Mesendoderm (in vitro differentiated cells): ENCODE measurements at regions not wholly inside any gene's neighbourhood (a gene's known extent, or its start where the extent isn't known, plus 50 kb on each side); places are given as distances from the start of the nearest gene placed in this dataset.

Source experiments
- DNase-seq: peaks from one replicate; pipeline ENCODE4 v3.0.0; 2013
- H2AK5ac ChIP-seq: 2 replicates; pipeline ENCODE4 v1.6.1; 2013; ENCODE audit warnings: low read length, inconsistent platforms
- H2BK120ac ChIP-seq: 2 replicates; pipeline ENCODE4 v1.6.1; 2013; ENCODE audit warnings: low read depth, mild to moderate bottlenecking, low read length, moderate library complexity, mixed read lengths
- H2BK15ac ChIP-seq: replicated peaks from 2 replicates; pipeline ENCODE4 v1.6.1; 2013; ENCODE audit warnings: low read depth, mild to moderate bottlenecking, moderate library complexity
- H2BK5ac ChIP-seq: 2 replicates; pipeline ENCODE4 v1.6.1; 2013; ENCODE audit warnings: low read length, inconsistent platforms
- H3K18ac ChIP-seq: 2 replicates; pipeline ENCODE4 v1.6.1; 2013; ENCODE audit warnings: mild to moderate bottlenecking, low read length, mixed read lengths
- H3K23ac ChIP-seq: one replicate; pipeline ENCODE4 v1.6.1; 2013; ENCODE audit warnings: low read length
- H3K27ac ChIP-seq: 2 replicates; pipeline ENCODE4 v1.5.1; 2013; ENCODE audit warnings: low read depth, mild to moderate bottlenecking, inconsistent platforms, low read length, moderate library complexity
- H3K27me3 ChIP-seq: 2 replicates; pipeline ENCODE4 v1.6.1; 2013; ENCODE audit warnings: low read length, control low read depth, mild to moderate bottlenecking, inconsistent platforms; ENCODE audit not compliant: insufficient read depth, poor library complexity
- H3K36me3 ChIP-seq: 2 replicates; pipeline ENCODE4 v1.6.1; 2013; ENCODE audit warnings: low read length, inconsistent platforms; ENCODE audit not compliant: control insufficient read depth, insufficient read depth
- H3K4ac ChIP-seq: one replicate; pipeline ENCODE4 v1.6.1; 2013; ENCODE audit warnings: low read depth, mild to moderate bottlenecking, low read length, moderate library complexity
- H3K4me1 ChIP-seq: 2 replicates; pipeline ENCODE4 v1.6.1; 2013; ENCODE audit warnings: low read depth, low read length, inconsistent platforms; ENCODE audit not compliant: control insufficient read depth
- H3K4me2 ChIP-seq: 2 replicates; pipeline ENCODE4 v1.6.1; 2013; ENCODE audit warnings: low read length
- H3K4me3 ChIP-seq: 2 replicates; pipeline ENCODE4 v1.5.1; 2013; ENCODE audit warnings: mild to moderate bottlenecking, low read length
- H3K56ac ChIP-seq: one replicate; pipeline ENCODE4 v1.6.1; 2013; ENCODE audit warnings: low read length
- H3K79me1 ChIP-seq: 2 replicates; pipeline ENCODE4 v1.6.1; 2013; ENCODE audit warnings: low read length, inconsistent platforms
- H3K79me2 ChIP-seq: 2 replicates; pipeline ENCODE4 v1.6.1; 2013; ENCODE audit warnings: mild to moderate bottlenecking, low read length; ENCODE audit not compliant: control insufficient read depth, insufficient read depth
- H3K9ac ChIP-seq: 2 replicates; pipeline ENCODE4 v1.6.1; 2013; ENCODE audit warnings: low read length, inconsistent platforms
- H4K5ac ChIP-seq: one replicate; pipeline ENCODE4 v1.6.1; 2013; ENCODE audit warnings: low read length
- H4K8ac ChIP-seq: one replicate; pipeline ENCODE4 v1.6.1; 2013; ENCODE audit warnings: low read depth, mild to moderate bottlenecking, control low read depth, low read length, moderate library complexity
- WGBS: extraction: QIAGEN DNeasy Blood & Tissue Kit; methylation state at CpG from one replicate; pipeline ENCODE4 v1.1.7; 2013; ENCODE audit warnings: low lambda C conversion rate, missing lambda C conversion rate; ENCODE audit not compliant: insufficient coverage; ENCODE audit errors: extremely low coverage; 5-methylcytosine and 5-hydroxymethylcytosine counted together

GRCh38 chr2:8322634-8323033 is 359.2 kb upstream of the ID2 start:
- Histone ChIP-seq H3K79me1 (no peaks in the 10 kb centered on the region), H4K5ac (no peak overlapping the region), H3K56ac (no peak overlapping the region), H3K27ac (no peak overlapping the region), H3K4me2 (no peak overlapping the region), H2BK120ac (no peak overlapping the region), H3K18ac (no peak overlapping the region), H3K36me3 (no peaks in the 10 kb centered on the region), H3K4me1 (peaks cover 2% of the 10 kb centered on the region), H3K27me3 (no peaks in the 10 kb centered on the region), H2AK5ac (no peak overlapping the region), H3K4ac (no peak overlapping the region), H3K4me3 (no peak overlapping the region), H2BK15ac (no peak overlapping the region), H2BK5ac (no peak overlapping the region), H3K9ac (no peak overlapping the region), H3K79me2 (no peaks in the 10 kb centered on the region), H4K8ac (no peak overlapping the region), H3K23ac (no peak overlapping the region)
- DNase-seq = peak; percentile 37
- no CpG with 5 or more reads among the region's 4 CpGs for WGBS

GRCh38 chr2:8324164-8324856 is 357.5 kb upstream of the ID2 start:
- peaks cover 2% of the 10 kb centered on the region for H3K4me1 ChIP-seq
- no CpG with 5 or more reads among the region's 11 CpGs for WGBS
- no peak overlapping the region for H2BK15ac ChIP-seq
- H3K79me2 ChIP-seq = no peaks in the 10 kb centered on the region
- H3K18ac ChIP-seq = no peak overlapping the region
- H4K5ac ChIP-seq = no peak overlapping the region
- no peak overlapping the region for H2AK5ac ChIP-seq
- H4K8ac ChIP-seq = no peak overlapping the region
- DNase-seq = peak; percentile 84
- no peak overlapping the region for H3K4ac ChIP-seq
- H2BK120ac ChIP-seq = no peak overlapping the region
- H3K4me3 ChIP-seq = no peak overlapping the region
- H3K9ac ChIP-seq = no peak overlapping the region
- no peak overlapping the region for H3K23ac ChIP-seq
- no peaks in the 10 kb centered on the region for H3K79me1 ChIP-seq
- H3K56ac ChIP-seq = no peak overlapping the region
- H3K36me3 ChIP-seq = no peaks in the 10 kb centered on the region
- no peak overlapping the region for H3K27ac ChIP-seq
- no peak overlapping the region for H2BK5ac ChIP-seq
- no peak overlapping the region for H3K4me2 ChIP-seq
- H3K27me3 ChIP-seq = no peaks in the 10 kb centered on the region

GRCh38 chr2:8324901-8325300 is 357.0 kb upstream of the ID2 start:
- Histone ChIP-seq H3K36me3 (no peaks in the 10 kb centered on the region), H3K9ac (no peak overlapping the region), H3K27me3 (no peaks in the 10 kb centered on the region), H3K79me2 (no peaks in the 10 kb centered on the region), H3K23ac (no peak overlapping the region), H4K5ac (no peak overlapping the region), H3K18ac (no peak overlapping the region), H3K4me3 (no peak overlapping the region), H2BK15ac (no peak overlapping the region), H2AK5ac (no peak overlapping the region), H3K4me2 (no peak overlapping the region), H3K4ac (no peak overlapping the region), H4K8ac (no peak overlapping the region), H3K56ac (no peak overlapping the region), H3K79me1 (no peaks in the 10 kb centered on the region), H2BK5ac (no peak overlapping the region), H2BK120ac (no peak overlapping the region), H3K4me1 (peaks cover 2% of the 10 kb centered on the region), H3K27ac (no peak overlapping the region)
- WGBS = no CpG with 5 or more reads among the region's 5 CpGs
- no peak for DNase-seq

GRCh38 chr2:8327371-8328100 is 354.3 kb upstream of the ID2 start:
- DNase-seq = no peak
- Histone ChIP-seq H3K79me2 (no peaks in the 10 kb centered on the region), H3K23ac (no peak overlapping the region), H3K27me3 (no peaks in the 10 kb centered on the region), H3K18ac (no peak overlapping the region), H4K8ac (no peak overlapping the region), H2AK5ac (no peak overlapping the region), H2BK5ac (no peak overlapping the region), H3K27ac (no peak overlapping the region), H3K9ac (no peak overlapping the region), H3K4me3 (no peak overlapping the region), H3K4ac (no peak overlapping the region), H3K4me2 (no peak overlapping the region), H2BK15ac (no peak overlapping the region), H2BK120ac (no peak overlapping the region), H3K56ac (no peak overlapping the region), H4K5ac (no peak overlapping the region), H3K79me1 (no peaks in the 10 kb centered on the region), H3K4me1 (peaks cover 2% of the 10 kb centered on the region), H3K36me3 (no peaks in the 10 kb centered on the region)
- WGBS = no CpG with 5 or more reads among the region's 8 CpGs

- Histone ChIP-seq H4K5ac (no peak overlapping the region), H2BK120ac (no peak overlapping the region), H3K27me3 (no peaks in the 10 kb centered on the region), H3K9ac (no peak overlapping the region), H3K79me1 (no peaks in the 10 kb centered on the region), H3K23ac (no peak overlapping the region), H3K27ac (no peak overlapping the region), H3K36me3 (no peaks in the 10 kb centered on the region), H3K79me2 (no peaks in the 10 kb centered on the region), H4K8ac (no peak overlapping the region), H2BK5ac (no peak overlapping the region), H3K4me3 (no peak overlapping the region), H3K4ac (no peak overlapping the region), H2BK15ac (no peak overlapping the region), H2AK5ac (no peak overlapping the region), H3K4me2 (no peak overlapping the region), H3K4me1 (peaks cover 2% of the 10 kb centered on the region), H3K56ac (no peak overlapping the region), H3K18ac (no peak overlapping the region)
- DNase-seq = no peak
- no CpG with 5 or more reads among the region's 4 CpGs for WGBS
Observed at GRCh38 chr2:8328217-8328616, 353.6 kb upstream of the ID2 start.
